Breast epithelium (tissue), 4 donors: ENCODE measurements at regions not wholly inside any gene's neighbourhood (a gene's known extent, or its start where the extent isn't known, plus 50 kb on each side); places are given as distances from the start of the nearest gene placed in this dataset.
A peak's percentile ranks its signal among the peaks of the same experiment; 100 is the strongest.

Experiments used
- DNase-seq, 2 donors: peaks; one replicate each; pipeline ENCODE4 v3.0.0-alpha.2; 2019; ENCODE audit warnings: low spot score in 2 of 2
- H3K27ac ChIP-seq, 2 donors: fragments of 200-600 bp; sonication (generic) in 1 of 2; one replicate each; pipeline ENCODE4 v1.5.1; 2016 to 2019; ENCODE audit warnings: mild to moderate bottlenecking in 1 of 2
- H3K27me3 ChIP-seq, 2 donors: fragments of 200-600 bp; sonication (generic) in 1 of 2; one replicate each; pipeline versions ENCODE4 v1.5.1 to v1.6.0; 2017 to 2019; ENCODE audit warnings: control low read depth in 1 of 2, mild to moderate bottlenecking in 1 of 2
- H3K36me3 ChIP-seq: fragments of 200-600 bp; one replicate; pipeline ENCODE4 v1.5.1; 2019
- H3K4me1 ChIP-seq, 2 donors: fragments of 200-600 bp; sonication (generic); one replicate each; pipeline ENCODE4 v1.5.1; 2016 to 2019; ENCODE audit warnings: control low read depth in 1 of 2
- H3K4me3 ChIP-seq, 3 donors: fragments of 200-600 bp; sonication (generic); 1 replicate in 2 of 3; 2 replicates in 1 of 3; pipeline ENCODE4 v1.5.1; 2016 to 2019; ENCODE audit warnings: mild to moderate bottlenecking in 3 of 3, moderate library complexity in 2 of 3
- H3K9me3 ChIP-seq, 2 donors: fragments of 200-600 bp; sonication (generic) in 1 of 2; one replicate each; pipeline ENCODE4 v1.5.1; 2016 to 2019; ENCODE audit warnings: control low read depth in 1 of 2
- CTCF ChIP-seq, 3 donors: fragments of 450-650 bp; IDR thresholded peaks; one replicate each; pipeline ENCODE4 v1.5.1; 2016 to 2017; ENCODE audit warnings: antibody characterized with exemption in 3 of 3, mild to moderate bottlenecking in 3 of 3, moderate library complexity in 3 of 3
- POLR2A ChIP-seq: fragments of 450-650 bp; IDR thresholded peaks from one replicate; pipeline ENCODE4 v1.6.1; 2016; ENCODE audit warnings: antibody characterized with exemption, mild to moderate bottlenecking, moderate library complexity
- POLR2AphosphoS5 ChIP-seq, 3 donors: sonication (generic); formaldehyde crosslinking; IDR thresholded peaks; one replicate each; pipeline ENCODE4 v1.6.1; 2017; ENCODE audit warnings: antibody characterized with exemption in 3 of 3
- intact Hi-C: fragments of 100-400 bp; cut with DNase I; formaldehyde crosslinking; loops from one replicate; pipeline ENCODE4 v1.15.1; 2023; ENCODE audit warnings: low total_unique reads

- H3K27me3 ChIP-seq: no peaks in the 10 kb centered on the region
- DNase-seq: no peak
- intact Hi-C loops: no loop called here
- no peak overlapping the region for H3K27ac ChIP-seq
- no peaks in the 10 kb centered on the region for H3K9me3 ChIP-seq
- H3K36me3 ChIP-seq: no peaks in the 10 kb centered on the region
- no peak overlapping the region for H3K4me3 ChIP-seq
- no peak for TF ChIP-seq POLR2A
- no peak for TF ChIP-seq POLR2AphosphoS5 (IDR thresholded peaks at IDR 0.05)
- no peaks in the 10 kb centered on the region for H3K4me1 ChIP-seq
Measured at GRCh38 chr6:164087870-164088269, 673.4 kb downstream of the QKI start.

GRCh38 chr6:164087211-164087610, 672.7 kb downstream of the QKI start:
- no peak for DNase-seq
- TF ChIP-seq POLR2A: no peak
- no peak for TF ChIP-seq POLR2AphosphoS5 (IDR thresholded peaks at IDR 0.05)
- no peak for TF ChIP-seq CTCF (IDR thresholded peaks at IDR 0.05)
- Histone ChIP-seq H3K27ac (no peak overlapping the region), H3K36me3 (no peaks in the 10 kb centered on the region), H3K4me1 (no peaks in the 10 kb centered on the region), H3K9me3 (no peaks in the 10 kb centered on the region), H3K4me3 (no peak overlapping the region), H3K27me3 (no peaks in the 10 kb centered on the region)
- intact Hi-C loops: no loop called here

- peak overlapping the region; percentile 86 to 87 for H3K27ac ChIP-seq
- peak overlapping the region in 1 of 3 donors; percentile 6 for H3K4me3 ChIP-seq
- H3K4me1 ChIP-seq: no peaks in the 10 kb centered on the region
- DNase-seq: no peak
- intact Hi-C loops: no loop called here
- no peak for TF ChIP-seq POLR2A
- TF ChIP-seq CTCF (IDR thresholded peaks at IDR 0.05): no peak
- TF ChIP-seq POLR2AphosphoS5 (IDR thresholded peaks at IDR 0.05): no peak
- H3K36me3 ChIP-seq: no peaks in the 10 kb centered on the region
- H3K27me3 ChIP-seq: no peaks in the 10 kb centered on the region
- H3K9me3 ChIP-seq: no peaks in the 10 kb centered on the region
Measured at GRCh38 chr6:164086076-164086887, 671.8 kb downstream of the QKI start.

- H3K27me3 ChIP-seq: no peaks in the 10 kb centered on the region
- H3K9me3 ChIP-seq: no peaks in the 10 kb centered on the region
- peak overlapping the region; percentile 86 to 87 for H3K27ac ChIP-seq
- H3K36me3 ChIP-seq: no peaks in the 10 kb centered on the region
- DNase-seq: peak in 1 of 2 donors; percentile 78
- no peaks in the 10 kb centered on the region for H3K4me1 ChIP-seq
- intact Hi-C loops: no loop called here
- no peak for TF ChIP-seq CTCF (IDR thresholded peaks at IDR 0.05)
- TF ChIP-seq POLR2AphosphoS5 (IDR thresholded peaks at IDR 0.05): no peak
- no peak for TF ChIP-seq POLR2A
- peak overlapping the region; percentile 6 to 43 (median 18) for H3K4me3 ChIP-seq
Measured at GRCh38 chr6:164085091-164086075, 670.9 kb downstream of the QKI start.

DNA sequence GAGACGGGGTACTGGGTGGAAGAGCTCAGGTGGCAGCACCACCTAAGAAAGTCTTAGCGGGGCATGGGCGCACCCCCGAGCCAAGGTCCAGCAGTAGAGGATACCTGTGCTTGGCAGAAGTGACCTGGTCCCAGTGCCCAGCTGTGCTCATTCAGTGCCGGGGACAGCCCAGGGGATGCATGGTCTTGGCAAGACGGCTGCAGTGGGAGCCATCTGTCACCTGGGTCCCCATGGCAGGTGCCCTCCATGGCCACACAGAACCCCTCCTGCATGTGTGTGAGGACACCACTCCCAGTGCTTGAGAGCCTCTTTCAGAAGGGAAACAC, 664.7 kb downstream of the QKI start:
- Histone ChIP-seq H3K36me3 (no peaks in the 10 kb centered on the region), H3K27ac (no peak overlapping the region), H3K4me3 (no peak overlapping the region), H3K4me1 (no peaks in the 10 kb centered on the region), H3K9me3 (no peaks in the 10 kb centered on the region), H3K27me3 (no peaks in the 10 kb centered on the region)
- DNase-seq: no peak
- intact Hi-C loops: no loop called here
- no peak for TF ChIP-seq POLR2AphosphoS5 (IDR thresholded peaks at IDR 0.05)
- no peak for TF ChIP-seq CTCF (IDR thresholded peaks at IDR 0.05)
- TF ChIP-seq POLR2A: no peak
